BLaER1 treated with 17β-estradiol and CSF1 and Interleukin-3, amounts not matched to agents 10 nM and 100 nM (cell line): ENCODE measurements at regions not wholly inside any gene's neighbourhood (a gene's known extent, or its start where the extent isn't known, plus 50 kb on each side); places are given as distances from the start of the nearest gene placed in this dataset.

Experiments
- H3K27ac ChIP-seq, 11 experiments: shearing (Covaris generic); formaldehyde crosslinking; 2 replicates each; pipeline ENCODE4 v1.8.1; 2022
- H3K27me3 ChIP-seq, 11 experiments: shearing (Covaris generic); formaldehyde crosslinking; 2 replicates each; pipeline ENCODE4 v1.8.1; 2022
- H3K36me3 ChIP-seq, 11 experiments: shearing (Covaris generic); formaldehyde crosslinking; 2 replicates each; pipeline ENCODE4 v1.8.1; 2022
- H3K4me1 ChIP-seq, 10 experiments: shearing (Covaris generic); formaldehyde crosslinking; 2 replicates each; pipeline ENCODE4 v1.8.1; 2022
- H3K4me2 ChIP-seq, 11 experiments: shearing (Covaris generic); formaldehyde crosslinking; 2 replicates each; pipeline ENCODE4 v1.8.1; 2022
- H3K4me3 ChIP-seq, 10 experiments: shearing (Covaris generic); formaldehyde crosslinking; 2 replicates each; pipeline ENCODE4 v1.8.1; 2022
- H3K9ac ChIP-seq, 11 experiments: shearing (Covaris generic); formaldehyde crosslinking; 2 replicates each; pipeline ENCODE4 v1.8.1; 2022
- H3K9me3 ChIP-seq, 11 experiments: shearing (Covaris generic); formaldehyde crosslinking; replicated peaks in 1 of 11; 2 replicates each; pipeline ENCODE4 v1.8.1; 2022
- H4K20me1 ChIP-seq, 11 experiments: shearing (Covaris generic); formaldehyde crosslinking; 2 replicates each; pipeline ENCODE4 v1.8.1; 2022
- Cebpa-rat ChIP-seq, 11 experiments: shearing (Covaris generic); IDR thresholded peaks; 2 replicates each; pipeline ENCODE4 v1.8.1; 2022

DNA sequence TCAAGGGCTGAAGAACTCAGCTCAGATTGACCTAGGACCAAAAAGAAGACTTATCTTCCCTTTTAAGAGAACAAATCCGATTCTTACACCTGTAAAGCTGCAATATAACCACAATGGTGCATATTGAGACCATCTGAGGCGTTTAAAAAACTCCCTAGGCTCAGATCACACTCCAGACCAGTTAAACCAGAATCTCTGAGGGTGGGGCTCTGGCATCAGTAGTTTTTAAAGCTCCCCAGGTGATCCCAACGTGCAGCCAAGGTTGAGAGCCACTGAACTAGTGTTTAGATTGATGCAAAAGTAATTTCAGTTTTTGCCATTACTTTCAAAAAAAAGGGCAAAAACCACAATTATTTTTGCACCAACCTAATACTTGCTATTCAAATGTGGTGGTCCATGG, 73.9 kb upstream of the GPM6B start:
- no peaks in the 10 kb centered on the region for H3K36me3 ChIP-seq
- H3K27me3 ChIP-seq: peaks cover 100% of the 10 kb centered on the region in 11 experiments
- H4K20me1 ChIP-seq: peaks cover 0 to 5% (median 0%) of the 10 kb centered on the region in 11 experiments; a peak in 1 of 22 replicates
- TF ChIP-seq Cebpa-rat (IDR thresholded peaks at IDR 0.05): no peak
- H3K4me1 ChIP-seq: no peaks in the 10 kb centered on the region
- H3K9ac ChIP-seq: no peak overlapping the region
- no peak overlapping the region for H3K4me3 ChIP-seq
- H3K9me3 ChIP-seq: no peaks in the 10 kb centered on the region
- no peak overlapping the region for H3K4me2 ChIP-seq
- no peak overlapping the region for H3K27ac ChIP-seq

- no peak for TF ChIP-seq Cebpa-rat (IDR thresholded peaks at IDR 0.05)
- Histone ChIP-seq H3K4me3 (no peak overlapping the region), H3K27ac (no peak overlapping the region), H3K27me3 (peaks cover 96 to 98% (median 97%) of the 10 kb centered on the region in 11 experiments), H3K36me3 (no peaks in the 10 kb centered on the region), H3K9me3 (no peaks in the 10 kb centered on the region), H3K9ac (no peak overlapping the region), H4K20me1 (peaks cover 0 to 9% (median 0%) of the 10 kb centered on the region in 11 experiments; a peak in 1 of 22 replicates), H3K4me1 (no peaks in the 10 kb centered on the region), H3K4me2 (no peak overlapping the region)
Observed at GRCh38 chrX:13888284-13888683, 71.4 kb upstream of the GPM6B start.

DNA sequence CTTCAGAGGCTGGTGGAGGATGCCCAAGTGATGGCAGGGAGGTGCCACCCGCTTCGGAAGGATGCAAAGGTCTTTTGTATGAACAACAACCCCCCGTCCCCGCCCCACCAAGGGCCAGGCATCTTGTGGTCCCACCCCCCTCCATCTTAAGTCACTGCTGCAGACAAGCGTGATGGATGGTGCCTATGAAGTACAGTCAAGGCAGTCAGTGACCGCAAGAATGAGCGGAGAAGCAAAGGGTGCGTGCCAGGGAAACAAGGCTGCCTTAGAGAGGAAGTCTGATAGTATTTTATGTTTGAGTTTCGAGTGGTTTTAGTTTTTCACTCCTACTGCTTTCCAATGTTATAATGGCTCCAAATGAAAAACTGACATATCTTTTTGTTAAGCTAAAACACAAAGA, 68.7 kb upstream of the GPM6B start:
- H3K27me3 ChIP-seq: peaks cover 75 to 79% (median 78%) of the 10 kb centered on the region in 11 experiments
- H4K20me1 ChIP-seq: peaks cover 0 to 4% (median 0%) of the 10 kb centered on the region in 11 experiments; a peak in 1 of 22 replicates
- no peak for TF ChIP-seq Cebpa-rat (IDR thresholded peaks at IDR 0.05)
- H3K9me3 ChIP-seq: no peaks in the 10 kb centered on the region
- no peaks in the 10 kb centered on the region for H3K4me1 ChIP-seq
- H3K4me3 ChIP-seq: no peak overlapping the region
- H3K4me2 ChIP-seq: no peak overlapping the region
- H3K27ac ChIP-seq: no peak overlapping the region
- H3K9ac ChIP-seq: no peak overlapping the region
- no peaks in the 10 kb centered on the region for H3K36me3 ChIP-seq

DNA sequence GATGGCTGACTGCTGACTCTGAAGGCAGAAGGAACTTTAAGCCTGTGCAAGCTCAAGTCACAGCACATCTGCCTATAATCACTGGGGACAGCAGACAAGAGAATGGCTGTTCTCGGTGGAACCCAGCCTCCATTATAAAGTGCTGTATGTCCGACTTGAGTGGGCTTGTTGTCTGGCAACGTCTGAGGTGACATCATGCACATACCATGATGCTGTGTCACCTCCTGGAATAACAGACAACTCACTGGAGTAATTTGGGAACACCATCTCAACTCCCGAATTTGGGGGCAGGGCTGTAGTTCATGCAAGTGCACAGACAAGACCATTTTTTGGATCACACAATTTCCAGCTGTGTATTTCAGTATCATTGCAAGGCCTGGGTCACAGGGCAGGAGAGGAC, 59.8 kb upstream of the GPM6B start:
- H3K4me3 ChIP-seq: no peak overlapping the region
- H3K36me3 ChIP-seq: no peaks in the 10 kb centered on the region
- H3K4me2 ChIP-seq: no peak overlapping the region
- peaks cover 0 to 5% (median 0%) of the 10 kb centered on the region in 11 experiments; a peak in 2 of 22 replicates for H3K9me3 ChIP-seq
- no peaks in the 10 kb centered on the region for H3K4me1 ChIP-seq
- H3K27me3 ChIP-seq: peaks cover 93 to 98% (median 97%) of the 10 kb centered on the region in 11 experiments
- no peak overlapping the region for H3K9ac ChIP-seq
- H3K27ac ChIP-seq: no peak overlapping the region
- TF ChIP-seq Cebpa-rat (IDR thresholded peaks at IDR 0.05): no peak
- H4K20me1 ChIP-seq: peaks cover 0 to 5% (median 0%) of the 10 kb centered on the region in 11 experiments; a peak in 3 of 22 replicates

GRCh38 chrX:13875572-13875971, 58.7 kb upstream of the GPM6B start:
- H3K9me3 ChIP-seq: peaks cover 0 to 5% (median 0%) of the 10 kb centered on the region in 11 experiments; a peak in 2 of 22 replicates
- no peak overlapping the region for H3K4me2 ChIP-seq
- no peak overlapping the region for H3K27ac ChIP-seq
- peaks cover 97 to 100% (median 100%) of the 10 kb centered on the region in 11 experiments for H3K27me3 ChIP-seq
- H3K9ac ChIP-seq: no peak overlapping the region
- no peak for TF ChIP-seq Cebpa-rat (IDR thresholded peaks at IDR 0.05)
- H3K4me3 ChIP-seq: no peak overlapping the region
- H3K4me1 ChIP-seq: no peaks in the 10 kb centered on the region
- peaks cover 0 to 11% (median 0%) of the 10 kb centered on the region in 11 experiments; a peak in 3 of 22 replicates for H4K20me1 ChIP-seq
- H3K36me3 ChIP-seq: no peaks in the 10 kb centered on the region

- no peak for TF ChIP-seq Cebpa-rat (IDR thresholded peaks at IDR 0.05)
- Histone ChIP-seq H3K4me2 (0 out of 22 replicates have a peak overlapping the region, but pooled peaks of 1 of the 11 experiments have one; percentile 15), H3K36me3 (no peaks in the 10 kb centered on the region), H3K27me3 (peaks cover 99 to 100% (median 100%) of the 10 kb centered on the region in 11 experiments), H3K4me1 (peaks cover 0 to 11% (median 0%) of the 10 kb centered on the region in 10 experiments; a peak in 1 of 20 replicates), H4K20me1 (peaks cover 0 to 11% (median 0%) of the 10 kb centered on the region in 11 experiments; a peak in 3 of 22 replicates), H3K27ac (no peak overlapping the region), H3K9me3 (no peaks in the 10 kb centered on the region), H3K9ac (no peak overlapping the region), H3K4me3 (no peak overlapping the region)
Observed at GRCh38 chrX:13868591-13868990, 51.7 kb upstream of the GPM6B start.
